Activated naive CD4-positive, alpha-beta T cell treated with Interleukin-2 at 50 U/mL for 16 hours (primary cell): ENCODE measurements at regions not wholly inside any gene's neighbourhood (a gene's known extent, or its start where the extent isn't known, plus 50 kb on each side); places are given as distances from the start of the nearest gene placed in this dataset.

ENCODE experiments used
- DNase-seq: peaks from one replicate; pipeline ENCODE4 v3.0.0-alpha.2; 2020

GRCh38 chr7:130912862-130913638 is 179.0 kb upstream of the KLF14 start:
- DNase-seq, result peak; percentile 86

- DNase-seq, result peak; percentile 25
Measured at GRCh38 chr7:130913639-130914553, 179.9 kb upstream of the KLF14 start.

- DNase-seq, result no peak
Measured at GRCh38 chr7:130914554-130915294, 180.7 kb upstream of the KLF14 start.

GRCh38 chr7:130917669-130918128 is 183.7 kb upstream of the KLF14 start:
- no peak for DNase-seq

GRCh38 chr7:130918129-130919052 is 184.4 kb upstream of the KLF14 start:
- no peak for DNase-seq

- no peak for DNase-seq
Measured at GRCh38 chr7:130919316-130920103, 185.5 kb upstream of the KLF14 start.

- DNase-seq, result no peak
Measured at GRCh38 chr7:130920122-130920521, 186.1 kb upstream of the KLF14 start.

GRCh38 chr7:130921391-130922180 is 187.6 kb upstream of the KLF14 start:
- DNase-seq, result peak; percentile 20

- no peak for DNase-seq
Measured at GRCh38 chr7:130922206-130923112, 188.5 kb upstream of the KLF14 start.

- DNase-seq, result no peak
Measured at GRCh38 chr7:130923365-130923764, 189.4 kb upstream of the KLF14 start.

- no peak for DNase-seq
Measured at GRCh38 chr7:130923930-130924329, 189.9 kb upstream of the KLF14 start.

- no peak for DNase-seq
Measured at GRCh38 chr7:130925136-130925794, 191.3 kb upstream of the KLF14 start.

- peak; percentile 42 for DNase-seq
Measured at GRCh38 chr7:130926001-130926691, 192.1 kb upstream of the KLF14 start.

GRCh38 chr7:130927062-130927461 is 193.1 kb upstream of the KLF14 start:
- no peak for DNase-seq

GRCh38 chr7:130927564-130927963 is 193.6 kb upstream of the KLF14 start:
- no peak for DNase-seq

GRCh38 chr7:130929896-130930659 is 196.1 kb upstream of the KLF14 start:
- DNase-seq, result no peak

- DNase-seq, result no peak
Measured at GRCh38 chr7:130930681-130931080, 196.7 kb upstream of the KLF14 start.
